ENCODE measurements at regions not wholly inside any gene's neighbourhood (a gene's known extent, or its start where the extent isn't known, plus 50 kb on each side); places are given as distances from the start of the nearest gene placed in this dataset.
"Not testable (repeated sequence)": the region's sequence is repeated elsewhere in the genome, so short reads cannot be mapped to it uniquely, and the experiment has no call there.

GRCh38 chr1:181248361-181248760, 159.9 kb downstream of the IER5 start:
- TF ChIP-seq CTCF (conservative IDR thresholded peaks at IDR 0.05; ENCODE audit: low read depth, low read length); USF2 (IDR thresholded peaks at IDR 0.05; ENCODE audit: low read depth, low read length); CEBPB (IDR thresholded peaks at IDR 0.05; ENCODE audit: low read depth, low read length); RAD21 (IDR thresholded peaks at IDR 0.05; ENCODE audit: low read length); POLR2A (IDR thresholded peaks at IDR 0.05; ENCODE audit: low read depth, low read length); SMC3 (IDR thresholded peaks at IDR 0.05; ENCODE audit: low read depth, low read length); ELK1 (IDR thresholded peaks at IDR 0.05; ENCODE audit: borderline replicate concordance, low read depth, low read length); CHD1 (IDR thresholded peaks at IDR 0.05; ENCODE audit: low read depth, low read length); MXI1 (IDR thresholded peaks at IDR 0.05; ENCODE audit: borderline replicate concordance, low read depth, low read length); MAFK (IDR thresholded peaks at IDR 0.05; ENCODE audit: low read depth, low read length); FOS (IDR thresholded peaks at IDR 0.05; ENCODE audit: low read depth, low read length): not testable (repeated sequence)

Measured in IMR-90 (cell line).